22Rv1 (cell line): ENCODE measurements at regions not wholly inside any gene's neighbourhood (a gene's known extent, or its start where the extent isn't known, plus 50 kb on each side); places are given as distances from the start of the nearest gene placed in this dataset.

Source experiments
- H3K27ac ChIP-seq: fragments of 450-650 bp; 2 replicates; pipeline ENCODE4 v1.5.1; 2017
- CTCF ChIP-seq: fragments of 450-650 bp; IDR thresholded peaks from 2 replicates; pipeline ENCODE4 v1.5.1; 2017; ENCODE audit warnings: mild to moderate bottlenecking
- ZFX ChIP-seq: fragments of 450-650 bp; IDR thresholded peaks from 2 replicates; pipeline ENCODE4 v1.6.1; 2017; ENCODE audit warnings: antibody characterized with exemption, borderline replicate concordance

- TF ChIP-seq CTCF, result no peak
- no peak overlapping the region for H3K27ac ChIP-seq
Measured at GRCh38 chr4:128354205-128354821, 66.7 kb upstream of the PGRMC2 start.

DNA sequence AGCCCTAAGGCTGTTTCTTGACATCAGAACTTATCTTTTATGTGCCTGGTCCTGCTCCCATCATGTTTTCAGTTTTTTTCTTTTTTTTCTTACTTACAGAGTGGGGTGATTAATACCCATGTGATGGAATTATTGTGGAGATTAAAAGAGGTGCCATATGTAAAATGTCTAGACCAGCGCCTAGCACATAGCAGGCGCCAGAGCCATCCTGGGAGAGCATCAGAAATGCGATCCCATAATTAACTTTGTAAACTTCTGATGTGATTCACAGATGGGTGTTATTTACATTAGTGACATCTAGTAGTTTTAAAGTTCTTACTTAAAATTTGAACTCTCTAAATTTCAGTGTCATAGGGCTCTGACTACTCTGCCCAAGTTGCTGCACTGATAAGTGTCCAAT, 66.2 kb upstream of the PGRMC2 start:
- TF ChIP-seq CTCF (no peak), ZFX (no peak)
- H3K27ac ChIP-seq, result no peak overlapping the region

- TF ChIP-seq CTCF (no peak), ZFX (no peak)
- H3K27ac ChIP-seq, result no peak overlapping the region
Measured at GRCh38 chr4:128351502-128351901, 63.9 kb upstream of the PGRMC2 start.

DNA sequence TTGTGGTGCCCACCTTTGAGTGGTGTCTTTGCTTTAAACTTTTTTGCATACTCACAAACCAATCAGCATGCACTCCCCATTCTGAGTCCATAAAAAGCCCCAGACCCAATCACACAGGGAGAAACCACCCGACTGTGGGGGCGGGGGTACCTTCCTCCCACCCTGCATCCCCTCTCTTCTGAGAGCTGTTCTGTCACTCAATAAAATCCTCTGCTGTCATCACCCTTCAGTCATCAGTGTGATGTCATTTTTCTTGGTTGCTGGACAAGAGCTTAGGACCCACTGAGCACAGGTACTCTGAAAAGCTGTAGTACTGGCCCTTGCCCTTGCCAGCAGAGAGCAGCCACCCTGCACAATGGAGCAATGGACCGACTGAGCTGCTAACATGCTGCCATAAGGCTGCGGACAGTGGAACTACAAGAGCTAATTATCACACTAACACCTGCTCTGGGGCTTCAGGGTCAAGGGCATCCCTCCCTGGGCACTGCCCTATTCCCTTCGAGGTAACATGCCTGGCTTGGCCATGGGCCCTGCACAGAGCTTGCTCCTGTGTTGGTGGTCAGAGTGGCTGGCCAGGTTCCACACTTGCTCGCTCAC, 62.9 kb upstream of the PGRMC2 start:
- no peak for TF ChIP-seq ZFX
- TF ChIP-seq CTCF, result no peak
- H3K27ac ChIP-seq, result no peak overlapping the region

DNA sequence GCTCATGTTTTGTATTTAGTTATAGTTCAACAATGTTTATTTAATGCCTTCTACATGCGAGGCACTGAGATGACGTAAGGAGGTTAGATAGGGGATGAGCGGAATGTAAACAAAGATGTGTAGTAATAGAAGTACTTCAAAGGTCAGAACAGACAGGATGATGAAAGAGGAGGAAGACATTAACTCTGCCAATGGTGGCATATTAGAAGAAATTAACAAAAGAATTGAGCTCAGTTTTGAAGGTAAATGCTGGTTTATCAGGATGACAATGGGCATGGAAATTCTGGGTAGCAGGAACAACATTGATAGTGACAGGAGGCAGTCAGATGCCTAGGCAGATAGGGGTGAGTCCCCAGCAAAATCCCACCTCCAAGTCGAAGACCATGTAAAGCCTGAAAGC, 62.3 kb upstream of the PGRMC2 start:
- H3K27ac ChIP-seq, result no peak overlapping the region
- TF ChIP-seq ZFX (no peak), CTCF (no peak)

DNA sequence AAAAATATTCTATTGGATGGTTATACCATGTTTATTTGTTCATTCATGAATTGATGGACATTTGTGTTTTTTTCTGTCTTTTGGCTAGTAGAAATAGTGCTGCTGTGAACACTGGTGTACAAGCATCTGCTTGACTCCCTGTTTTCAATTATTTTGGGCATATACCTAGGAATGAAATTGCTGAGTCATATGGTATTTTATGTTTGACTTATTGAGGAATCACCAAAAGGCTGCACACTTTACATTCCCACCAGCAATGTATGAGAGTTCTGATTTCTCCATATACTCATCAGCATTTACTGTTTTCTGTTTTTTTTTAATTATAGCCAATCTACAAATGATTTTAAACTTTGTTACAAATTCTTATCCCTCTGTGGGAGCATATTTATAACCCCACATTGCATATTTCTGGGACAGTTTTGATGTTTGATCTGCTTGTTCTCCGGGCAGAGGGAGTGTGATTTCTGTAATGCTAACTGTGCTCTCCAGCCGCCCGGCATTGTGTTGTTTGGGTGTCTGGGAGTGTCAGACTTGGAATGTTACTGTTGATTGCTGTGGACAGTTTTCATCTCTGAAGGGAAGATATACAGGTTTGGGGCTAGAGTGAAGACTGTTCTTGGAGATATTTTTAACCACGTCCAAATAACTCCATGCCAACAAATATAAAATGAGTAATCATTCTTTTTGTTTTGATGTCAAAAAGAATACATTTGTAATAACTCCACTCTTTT, 60.5 kb upstream of the PGRMC2 start:
- H3K27ac ChIP-seq, result no peak overlapping the region
- no peak for TF ChIP-seq CTCF
- TF ChIP-seq ZFX, result no peak

- H3K27ac ChIP-seq, result no peak overlapping the region
- TF ChIP-seq CTCF (no peak), ZFX (no peak)
Measured at GRCh38 chr4:128347175-128347868, 59.7 kb upstream of the PGRMC2 start.
